ENCODE measurements at regions not wholly inside any gene's neighbourhood (a gene's known extent, or its start where the extent isn't known, plus 50 kb on each side); places are given as distances from the start of the nearest gene placed in this dataset.

GRCh38 chr5:20077186-20077585 lies 89.2 kb upstream of the CDH18 start:
- TF ChIP-seq, protein P1, sequence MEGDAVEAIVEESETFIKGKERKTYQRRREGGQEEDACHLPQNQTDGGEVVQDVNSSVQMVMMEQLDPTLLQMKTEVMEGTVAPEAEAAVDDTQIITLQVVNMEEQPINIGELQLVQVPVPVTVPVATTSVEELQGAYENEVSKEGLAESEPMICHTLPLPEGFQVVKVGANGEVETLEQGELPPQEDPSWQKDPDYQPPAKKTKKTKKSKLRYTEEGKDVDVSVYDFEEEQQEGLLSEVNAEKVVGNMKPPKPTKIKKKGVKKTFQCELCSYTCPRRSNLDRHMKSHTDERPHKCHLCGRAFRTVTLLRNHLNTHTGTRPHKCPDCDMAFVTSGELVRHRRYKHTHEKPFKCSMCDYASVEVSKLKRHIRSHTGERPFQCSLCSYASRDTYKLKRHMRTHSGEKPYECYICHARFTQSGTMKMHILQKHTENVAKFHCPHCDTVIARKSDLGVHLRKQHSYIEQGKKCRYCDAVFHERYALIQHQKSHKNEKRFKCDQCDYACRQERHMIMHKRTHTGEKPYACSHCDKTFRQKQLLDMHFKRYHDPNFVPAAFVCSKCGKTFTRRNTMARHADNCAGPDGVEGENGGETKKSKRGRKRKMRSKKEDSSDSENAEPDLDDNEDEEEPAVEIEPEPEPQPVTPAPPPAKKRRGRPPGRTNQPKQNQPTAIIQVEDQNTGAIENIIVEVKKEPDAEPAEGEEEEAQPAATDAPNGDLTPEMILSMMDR (IDR thresholded peaks at IDR 0.05; ENCODE audit: insufficient read depth, low read depth, low read length) = no peak
- TF ChIP-seq EZH2 (IDR thresholded peaks at IDR 0.05; ENCODE audit: insufficient read depth, low read length) = no peak
